ENCODE measurements at regions not wholly inside any gene's neighbourhood (a gene's known extent, or its start where the extent isn't known, plus 50 kb on each side); places are given as distances from the start of the nearest gene placed in this dataset.

GRCh38 chr1:221431068-221431651 is 310.7 kb downstream of the DUSP10 start:
- TF ChIP-seq CTCF (IDR thresholded peaks at IDR 0.05 in 4 of 5, conservative IDR thresholded peaks at IDR 0.05 in 1 of 5), result no peak
- no peak for TF ChIP-seq POLR2A (IDR thresholded peaks at IDR 0.05)
